ENCODE measurements at regions not wholly inside any gene's neighbourhood (a gene's known extent, or its start where the extent isn't known, plus 50 kb on each side); places are given as distances from the start of the nearest gene placed in this dataset.

DNA sequence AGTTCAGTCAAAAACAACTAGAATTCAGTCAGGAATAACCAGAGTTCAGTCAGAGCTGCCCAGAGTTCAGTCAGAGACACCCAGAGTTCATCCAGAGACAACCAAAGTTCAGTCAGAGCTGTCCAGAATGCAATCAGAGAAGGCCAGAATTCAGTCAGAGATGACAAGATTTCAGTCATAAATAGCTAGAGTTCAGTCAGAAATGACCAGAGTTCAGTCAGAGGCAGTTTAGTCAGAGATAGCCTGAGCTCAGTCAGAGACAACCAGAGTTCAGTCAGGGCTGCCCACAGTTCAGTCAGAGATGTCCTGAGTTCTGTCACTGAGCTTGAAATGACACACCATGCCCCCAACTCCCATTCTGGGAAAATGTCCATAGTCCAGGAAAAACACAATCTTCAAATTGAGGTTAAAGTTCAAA is 1102.8 kb downstream of the BCL11B start:
- no peak for TF ChIP-seq EZH2 (IDR thresholded peaks at IDR 0.05; ENCODE audit: insufficient read depth, poor library complexity, severe bottlenecking)
- TF ChIP-seq EZH2phosphoT487 (IDR thresholded peaks at IDR 0.05; ENCODE audit: insufficient read depth, low read depth): no peak

Data from GM23248 (cell line).